IPS DF 4.7 (cell line): ENCODE measurements at regions not wholly inside any gene's neighbourhood (a gene's known extent, or its start where the extent isn't known, plus 50 kb on each side); places are given as distances from the start of the nearest gene placed in this dataset.
"Not testable (repeated sequence)": the region's sequence is repeated elsewhere in the genome, so short reads cannot be mapped to it uniquely, and the experiment has no call there.

ENCODE experiments used
- DNase-seq: peaks from one replicate; pipeline ENCODE4 v3.0.0-alpha.2; 2013; ENCODE audit warnings: low spot score; ENCODE audit errors: extremely low read depth

DNA sequence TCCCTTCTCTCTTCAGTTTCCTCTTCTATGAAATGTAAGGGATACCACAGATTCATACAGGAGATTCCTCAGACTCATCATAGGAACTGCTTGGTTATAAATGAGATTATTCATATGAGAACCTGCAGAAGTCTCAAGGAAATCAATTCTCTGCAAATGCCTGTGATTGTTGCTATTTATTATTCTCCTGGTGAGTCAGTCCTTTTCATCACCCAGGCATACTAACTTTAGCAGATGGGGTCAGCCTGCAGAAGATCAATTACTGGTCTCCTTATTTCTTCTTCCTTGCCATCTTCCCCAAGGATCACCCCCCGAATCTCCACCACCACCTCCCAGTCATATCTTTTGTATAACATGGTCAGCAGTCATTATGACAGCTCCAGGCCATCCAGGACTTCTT is 53.8 kb upstream of the DCP1A start:
- DNase-seq: no peak

DNA sequence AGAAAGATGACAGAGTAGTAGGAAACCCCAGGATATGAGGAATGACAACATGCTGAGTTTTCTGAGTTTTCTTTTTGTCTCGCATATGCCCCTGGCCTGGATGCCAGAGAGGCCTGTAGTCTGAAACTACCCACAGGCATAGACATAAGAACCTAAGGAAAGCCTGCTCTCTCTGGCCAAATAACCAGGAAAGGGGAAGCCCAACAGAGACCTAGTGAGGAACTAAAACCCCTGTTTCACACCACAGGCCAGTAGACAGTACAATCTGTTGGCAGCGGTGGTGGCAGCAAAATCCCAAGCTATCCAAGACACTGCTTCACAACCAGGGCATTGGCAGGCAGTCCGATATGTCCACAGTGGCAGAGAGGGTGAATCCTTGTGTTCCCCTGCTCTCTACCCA is 55.0 kb upstream of the DCP1A start:
- DNase-seq: no peak

DNA sequence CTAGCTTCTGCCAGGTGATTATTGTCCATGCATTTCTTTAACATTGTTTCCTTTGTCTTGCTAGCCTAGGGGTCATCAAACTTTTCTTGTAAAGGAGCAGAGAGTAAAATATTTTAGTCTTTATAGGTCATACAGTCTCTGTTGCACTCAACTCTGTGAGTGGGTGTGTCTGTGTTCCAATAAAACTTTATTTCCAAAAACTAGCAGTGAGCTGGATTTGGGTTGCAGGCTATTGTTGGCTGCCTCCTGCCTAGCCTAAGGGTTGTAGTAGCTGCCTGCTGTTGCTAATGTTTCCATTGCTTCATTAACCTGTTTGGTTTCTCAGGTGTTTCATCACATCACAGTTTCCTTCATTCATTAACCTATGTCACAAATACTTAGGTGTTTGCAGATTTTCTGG is 64.0 kb upstream of the DCP1A start:
- DNase-seq: no peak

DNA sequence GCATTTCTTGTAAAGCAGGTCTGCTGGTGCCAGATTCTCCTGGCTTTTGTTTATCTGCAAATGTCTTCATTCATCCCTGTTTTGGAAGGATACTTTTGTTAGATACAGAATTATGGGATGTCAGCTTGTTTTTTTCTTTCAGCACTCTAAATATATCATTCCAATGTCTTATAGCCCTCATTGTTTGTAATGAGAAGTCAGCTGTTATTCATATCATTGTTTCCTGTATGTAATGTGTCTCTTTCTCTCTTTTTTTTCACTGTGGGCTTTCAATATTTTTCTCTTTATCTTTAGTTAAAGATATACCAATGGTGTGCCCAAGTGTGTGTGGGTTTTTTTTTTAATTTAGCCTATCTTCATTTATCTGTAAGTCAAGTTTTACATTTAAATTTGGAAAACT is 65.6 kb upstream of the DCP1A start:
- no peak for DNase-seq

DNA sequence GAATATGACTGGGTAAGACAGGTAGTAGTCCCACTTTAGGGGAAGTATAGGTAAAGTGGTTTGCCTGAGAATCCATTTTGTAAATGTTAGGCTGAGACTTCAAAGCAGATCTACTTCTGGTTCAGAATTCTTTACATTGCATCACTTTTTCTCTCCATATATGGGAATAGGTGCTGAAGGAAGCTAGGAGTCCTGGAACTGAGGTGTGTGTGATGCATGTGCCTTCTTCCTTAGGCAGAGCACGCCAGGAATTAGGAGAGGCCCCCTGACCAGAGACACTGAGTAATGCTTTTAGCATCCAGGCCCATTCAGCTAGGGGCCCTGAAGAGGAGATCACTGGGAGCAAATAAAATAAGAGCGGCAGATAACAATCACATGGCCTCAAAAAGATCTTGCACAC is 69.2 kb upstream of the DCP1A start:
- DNase-seq: peak; percentile 5

DNA sequence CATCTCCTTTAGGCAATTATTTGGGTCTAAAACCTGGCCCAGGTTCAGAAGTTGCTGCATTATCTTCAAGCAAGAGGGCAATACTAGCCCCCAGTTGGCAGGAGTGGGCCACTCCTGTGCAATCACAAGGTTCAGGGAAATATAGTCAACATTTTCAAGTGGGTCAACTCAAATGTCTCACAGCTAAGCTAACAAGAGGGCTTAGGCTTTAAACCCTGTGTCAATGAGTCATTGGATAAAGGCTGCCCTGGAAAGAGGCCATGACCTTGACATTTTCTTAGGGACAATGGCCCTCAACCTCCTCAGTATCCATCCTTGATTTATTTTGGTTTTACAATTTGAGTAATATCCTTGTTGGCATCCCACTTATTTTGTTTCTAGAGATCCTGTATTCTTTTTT is 73.5 kb upstream of the DCP1A start:
- no peak for DNase-seq

DNA sequence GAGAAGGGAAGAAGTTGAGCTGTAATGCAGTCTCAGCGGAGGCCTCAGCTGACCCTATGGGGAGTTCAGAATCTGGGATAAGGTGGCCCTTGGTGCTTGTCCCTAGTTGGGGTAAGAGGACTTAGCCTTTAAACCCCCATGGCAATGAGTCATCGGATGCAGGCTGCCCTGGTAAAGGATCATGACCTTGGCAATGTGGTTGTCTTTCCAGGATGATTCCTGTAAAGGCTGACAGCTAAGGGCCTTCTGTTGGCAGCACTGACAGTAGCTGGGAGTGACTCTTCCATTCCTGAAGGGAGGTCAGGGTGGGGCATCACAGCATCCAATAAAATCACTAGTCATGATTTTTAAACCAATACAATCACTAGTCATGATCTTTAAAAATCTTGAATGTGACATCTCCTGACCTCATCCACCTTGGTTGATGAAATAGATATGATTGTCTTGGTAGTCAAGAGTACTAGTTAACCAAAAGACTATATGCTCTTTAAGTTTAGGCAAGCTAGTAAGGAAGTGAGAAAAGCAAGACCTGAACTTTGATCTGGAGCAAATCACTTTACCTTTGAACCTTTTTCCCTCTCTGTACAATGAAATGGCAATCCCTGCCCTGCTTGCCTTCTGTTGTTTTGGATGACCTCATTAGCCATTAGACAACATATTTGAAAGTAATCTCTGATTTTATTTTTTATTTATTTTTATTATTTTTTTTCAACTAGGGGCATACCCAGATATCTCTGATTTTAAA is 71.3 kb upstream of the CACNA1D start:
- DNase-seq: no peak

DNA sequence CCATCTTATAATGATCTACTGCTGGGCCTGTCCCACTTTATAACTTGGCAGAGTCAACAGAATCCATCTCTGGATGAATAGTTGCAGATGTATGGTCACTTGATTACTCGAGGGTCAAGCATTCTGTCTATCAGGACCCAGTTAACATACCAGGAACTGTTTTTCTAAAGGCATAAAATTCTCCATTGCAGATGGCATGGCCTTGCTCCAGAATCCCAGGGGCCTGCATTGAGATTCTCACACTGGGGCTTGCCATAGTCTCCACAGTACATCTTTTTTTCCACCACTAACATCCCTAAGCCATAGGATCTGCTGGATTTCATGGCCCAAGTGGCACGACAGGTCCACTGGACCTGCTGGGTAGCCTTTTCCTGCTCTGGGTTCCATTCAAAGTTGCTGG is 68.5 kb upstream of the CACNA1D start:
- no peak for DNase-seq

DNA sequence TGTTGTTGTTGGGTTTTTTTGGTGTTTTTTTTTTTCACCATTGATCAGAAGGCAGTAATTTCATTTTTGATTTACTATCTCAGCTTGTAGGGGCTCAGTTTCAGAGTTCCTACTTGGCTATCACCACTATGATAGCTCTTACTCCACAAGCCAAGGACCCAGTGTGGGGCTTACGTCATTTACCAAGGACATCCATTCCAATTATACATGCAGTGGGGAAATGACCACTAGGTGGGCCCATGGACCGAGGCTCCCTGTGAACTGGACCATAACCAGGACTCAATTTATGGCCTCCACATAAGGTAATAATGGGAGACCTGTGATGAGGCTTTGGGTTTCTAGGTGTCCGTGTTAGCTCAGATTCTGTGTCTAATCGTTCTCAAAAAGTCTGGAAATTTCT is 67.5 kb upstream of the CACNA1D start:
- DNase-seq: no peak

DNA sequence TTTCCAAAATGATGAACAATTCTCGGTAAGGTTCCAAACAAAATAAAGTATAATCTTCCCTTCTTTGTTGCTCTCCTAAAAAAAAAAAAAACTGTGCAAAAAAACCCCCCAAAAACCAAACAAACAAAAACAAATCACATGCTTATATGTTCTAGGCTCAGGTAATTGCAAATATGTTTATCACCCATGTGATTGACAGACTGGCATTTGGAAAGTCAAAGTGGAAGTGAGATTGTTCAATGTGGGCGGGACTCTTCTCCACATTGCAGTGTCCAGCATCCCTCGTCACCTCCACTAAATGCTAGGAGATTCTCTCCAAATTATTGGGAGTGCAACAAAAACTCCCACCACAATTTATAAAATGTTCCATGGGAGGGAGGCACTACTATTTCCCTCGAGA is 57.6 kb upstream of the CACNA1D start:
- no peak for DNase-seq

DNA sequence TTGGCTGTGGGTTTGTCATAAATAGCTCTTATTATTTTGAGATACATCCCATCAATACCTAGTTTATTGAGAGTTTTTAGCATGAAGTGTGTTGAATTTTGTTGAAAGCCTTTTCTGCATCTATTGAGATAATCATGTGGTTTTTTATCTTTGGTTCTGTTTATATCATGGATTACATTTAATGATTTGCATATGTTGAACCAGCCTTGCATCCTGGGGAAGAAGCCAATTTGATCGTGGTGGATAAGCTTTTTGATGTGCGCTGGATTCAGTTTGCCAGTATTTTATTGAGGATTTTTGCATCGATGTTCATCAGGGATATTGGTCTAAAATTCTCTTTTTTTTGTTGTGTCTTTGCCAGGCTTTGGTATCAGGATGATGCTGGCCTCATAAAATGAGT is 51.5 kb upstream of the CACNA1D start:
- DNase-seq: not testable (repeated sequence)
